Caco-2 (cell line): ENCODE measurements at regions not wholly inside any gene's neighbourhood (a gene's known extent, or its start where the extent isn't known, plus 50 kb on each side); places are given as distances from the start of the nearest gene placed in this dataset.

ENCODE experiments used
- BruUV-seq: library from RNA; stranded (reverse); fragments of 400-500 nt; replicated peaks from 2 replicates; lab custom pipeline; 2021; lab: Mats Ljungman, UMichigan
- CTCF ChIA-PET: fragments of 300-600 bp; sonication (Branson Sonifier 250); formaldehyde crosslinking; loops from one replicate; lab custom pipeline; 2022; ENCODE audit warnings: antibody characterized with exemption; lab: Charles Lee
- POLR2A ChIA-PET: fragments of 300-600 bp; sonication (Branson Sonifier 250); formaldehyde crosslinking; loops from one replicate; lab custom pipeline; 2022; ENCODE audit warnings: antibody characterized with exemption; lab: Charles Lee
- DNase-seq, 2 experiments: peaks; one replicate each; pipeline versions ENCODE4 v3.0.0 to v3.0.0-alpha.2; 2020 to 2022
- H3K27me3 ChIP-seq: replicated peaks from 2 replicates; pipeline ENCODE4 v1.6.0; 2011; ENCODE audit warnings: low read length; ENCODE audit not compliant: control insufficient read depth, insufficient read depth
- H3K36me3 ChIP-seq: 2 replicates; pipeline ENCODE4 v1.5.1; 2011; ENCODE audit warnings: low read length; ENCODE audit not compliant: control insufficient read depth, insufficient read depth
- H3K4me1 ChIP-seq: fragments of 250-450 bp; sonication (Bioruptor Pico); 2 replicates; pipeline ENCODE4 v1.5.1; 2020; ENCODE audit warnings: mild to moderate bottlenecking
- H3K4me3 ChIP-seq: 2 replicates; pipeline ENCODE4 v1.5.1; 2011; ENCODE audit warnings: low read depth, mild to moderate bottlenecking, control low read depth, low read length
- H3K9me3 ChIP-seq: fragments of 250-450 bp; sonication (Bioruptor Pico); 2 replicates; pipeline ENCODE4 v1.5.1; 2020; ENCODE audit warnings: mild to moderate bottlenecking, moderate library complexity
- H3K27ac Mint-ChIP-seq: one replicate; pipeline ENCODE4 v1.8.0; 2022; ENCODE audit warnings: mixed read lengths; ENCODE audit not compliant: unreplicated experiment
- H3K27me3 Mint-ChIP-seq: one replicate; pipeline ENCODE4 v1.8.0; 2022; ENCODE audit warnings: mixed read lengths; ENCODE audit not compliant: insufficient read depth, unreplicated experiment
- H3K36me3 Mint-ChIP-seq: one replicate; pipeline ENCODE4 v1.8.0; 2022; ENCODE audit warnings: mild to moderate bottlenecking, mixed read lengths; ENCODE audit not compliant: insufficient read depth, unreplicated experiment
- H3K4me1 Mint-ChIP-seq: one replicate; pipeline ENCODE4 v1.8.0; 2022; ENCODE audit warnings: low read depth, mixed read lengths; ENCODE audit not compliant: unreplicated experiment
- H3K4me3 Mint-ChIP-seq: one replicate; pipeline ENCODE4 v1.8.0; 2022; ENCODE audit warnings: mild to moderate bottlenecking, moderate library complexity, mixed read lengths; ENCODE audit not compliant: unreplicated experiment
- H3K9me3 Mint-ChIP-seq: one replicate; pipeline ENCODE4 v1.8.0; 2022; ENCODE audit warnings: mixed read lengths; ENCODE audit not compliant: unreplicated experiment
- CTCF ChIP-seq, 2 experiments: fragments of 200-600 bp in 1 of 2; IDR thresholded peaks; 1 replicate in 1 of 2; 2 replicates in 1 of 2; pipeline versions ENCODE4 v1.5.1 to v1.8.0; 2011 to 2022; ENCODE audit warnings: antibody characterized with exemption in 1 of 2, control low read depth in 1 of 2, inconsistent platforms in 1 of 2, low read depth in 1 of 2, low read length in 1 of 2, mild to moderate bottlenecking in 1 of 2, moderate library complexity in 1 of 2; ENCODE audit not compliant: insufficient read depth in 1 of 2, severe bottlenecking in 1 of 2, unreplicated experiment in 1 of 2
- intact Hi-C: fragments of 100-400 bp; cut with micrococcal nuclease; formaldehyde crosslinking; loops from one replicate; pipeline ENCODE4 v1.10.0; 2022; ENCODE audit not compliant: unreplicated experiment

GRCh38 chr7:67608806-67609205, 612.2 kb downstream of the TYW1 start:
- H3K4me1 ChIP-seq: no peaks in the 10 kb centered on the region
- Mint-ChIP-seq H3K9me3 (peaks cover 28% of the 10 kb centered on the region), H3K27ac (no peak overlapping the region), H3K4me1 (no peaks in the 10 kb centered on the region), H3K36me3 (no peaks in the 10 kb centered on the region), H3K4me3 (no peak overlapping the region), H3K27me3 (peaks cover 2% of the 10 kb centered on the region)
- H3K9me3 ChIP-seq: peaks cover 15% of the 10 kb centered on the region
- no peaks in the 10 kb centered on the region for H3K36me3 ChIP-seq
- CTCF ChIA-PET: no interaction called here
- H3K4me3 ChIP-seq: no peak overlapping the region
- POLR2A ChIA-PET: no interaction called here
- BruUV-seq: no TSS peak
- no peaks in the 10 kb centered on the region for H3K27me3 ChIP-seq
- intact Hi-C loops: no loop called here
- no peak for TF ChIP-seq CTCF (IDR thresholded peaks at IDR 0.05; ENCODE audit: insufficient read depth in 1 of 2, low read depth in 1 of 2, low read length in 1 of 2, severe bottlenecking in 1 of 2, unreplicated experiment in 1 of 2)
- DNase-seq: no peak

- no peak overlapping the region for H3K4me3 Mint-ChIP-seq
- no TSS peak for BruUV-seq
- peaks cover 18% of the 10 kb centered on the region for H3K9me3 Mint-ChIP-seq
- H3K4me1 Mint-ChIP-seq: no peaks in the 10 kb centered on the region
- H3K27ac Mint-ChIP-seq: no peak overlapping the region
- H3K4me3 ChIP-seq: no peak overlapping the region
- ChIA-PET POLR2A (no interaction called here), CTCF (no interaction called here)
- no peaks in the 10 kb centered on the region for H3K36me3 Mint-ChIP-seq
- intact Hi-C loops: loop anchor here (10.0 kb wide), 1 partner anchor 56 kb away; no protein-coding TSS in a partner anchor
- peaks cover 5% of the 10 kb centered on the region for H3K9me3 ChIP-seq
- DNase-seq: no peak
- H3K27me3 ChIP-seq: no peaks in the 10 kb centered on the region
- H3K4me1 ChIP-seq: no peaks in the 10 kb centered on the region
- H3K27me3 Mint-ChIP-seq: peaks cover 2% of the 10 kb centered on the region
- no peaks in the 10 kb centered on the region for H3K36me3 ChIP-seq
- no peak for TF ChIP-seq CTCF (IDR thresholded peaks at IDR 0.05; ENCODE audit: insufficient read depth in 1 of 2, low read depth in 1 of 2, low read length in 1 of 2, severe bottlenecking in 1 of 2, unreplicated experiment in 1 of 2)
Measured at GRCh38 chr7:67610897-67611296, 614.3 kb downstream of the TYW1 start.

- H3K27me3 ChIP-seq: no peaks in the 10 kb centered on the region
- peaks cover 10% of the 10 kb centered on the region for H3K9me3 Mint-ChIP-seq
- H3K4me3 ChIP-seq: no peak overlapping the region
- intact Hi-C loops: loop anchor here (10.0 kb wide), 1 partner anchor 60 kb away; no protein-coding TSS in a partner anchor
- ChIA-PET POLR2A (no interaction called here), CTCF (no interaction called here)
- H3K4me1 Mint-ChIP-seq: no peaks in the 10 kb centered on the region
- peaks cover 5% of the 10 kb centered on the region for H3K27me3 Mint-ChIP-seq
- no peaks in the 10 kb centered on the region for H3K36me3 Mint-ChIP-seq
- DNase-seq: no peak
- H3K9me3 ChIP-seq: peaks cover 5% of the 10 kb centered on the region
- no peaks in the 10 kb centered on the region for H3K36me3 ChIP-seq
- H3K4me3 Mint-ChIP-seq: no peak overlapping the region
- no TSS peak for BruUV-seq
- H3K27ac Mint-ChIP-seq: no peak overlapping the region
- TF ChIP-seq CTCF (IDR thresholded peaks at IDR 0.05; ENCODE audit: insufficient read depth in 1 of 2, low read depth in 1 of 2, low read length in 1 of 2, severe bottlenecking in 1 of 2, unreplicated experiment in 1 of 2): no peak
- H3K4me1 ChIP-seq: no peaks in the 10 kb centered on the region
Measured at GRCh38 chr7:67614843-67615242, 618.2 kb downstream of the TYW1 start.
